GM19351 (cell line): ENCODE measurements at regions not wholly inside any gene's neighbourhood (a gene's known extent, or its start where the extent isn't known, plus 50 kb on each side); places are given as distances from the start of the nearest gene placed in this dataset.
"Not testable (repeated sequence)": the region's sequence is repeated elsewhere in the genome, so short reads cannot be mapped to it uniquely, and the experiment has no call there.

Experiments used
- ATAC-seq: cut with Tn5 transposase; IDR thresholded peaks from one replicate; pipeline ENCODE4 v1.9.1; 2021; ENCODE audit warnings: mild to moderate bottlenecking, moderate library complexity; ENCODE audit not compliant: unreplicated experiment

- ATAC-seq = no peak
These were observed 455.8 kb downstream of the TFEC start for GRCh38 chr7:115574681-115575291.

- ATAC-seq = no peak
These were observed 458.5 kb downstream of the TFEC start for GRCh38 chr7:115572111-115572510.

GRCh38 chr7:115561335-115562110 lies 469.0 kb downstream of the TFEC start:
- ATAC-seq = no peak

GRCh38 chr7:115559877-115560276 lies 470.7 kb downstream of the TFEC start:
- no peak for ATAC-seq

GRCh38 chr7:115558161-115558560 lies 472.4 kb downstream of the TFEC start:
- no peak for ATAC-seq

- ATAC-seq = not testable (repeated sequence)
These were observed 473.3 kb downstream of the TFEC start for GRCh38 chr7:115557296-115557695.

GRCh38 chr7:115552766-115553165 lies 477.8 kb downstream of the TFEC start:
- no peak for ATAC-seq

- no peak for ATAC-seq
These were observed 480.7 kb downstream of the TFEC start for GRCh38 chr7:115549910-115550309.

- ATAC-seq = no peak
These were observed 481.8 kb downstream of the TFEC start for GRCh38 chr7:115548756-115549155.

GRCh38 chr7:115546790-115547189 lies 483.8 kb downstream of the TFEC start:
- ATAC-seq = no peak

- ATAC-seq = no peak
These were observed 496.8 kb downstream of the TFEC start for GRCh38 chr7:115533785-115534184.

- no peak for ATAC-seq
These were observed 504.3 kb downstream of the TFEC start for GRCh38 chr7:115526278-115526677.

GRCh38 chr7:115522174-115522573 lies 508.4 kb downstream of the TFEC start:
- ATAC-seq = no peak

- no peak for ATAC-seq
These were observed 514.2 kb downstream of the TFEC start for GRCh38 chr7:115516341-115516740.

GRCh38 chr7:115511330-115511729 lies 519.2 kb downstream of the TFEC start:
- no peak for ATAC-seq

GRCh38 chr7:115505136-115505535 lies 525.4 kb downstream of the TFEC start:
- ATAC-seq = no peak

GRCh38 chr7:115499956-115500355 lies 530.6 kb downstream of the TFEC start:
- ATAC-seq = no peak

GRCh38 chr7:115496006-115496405 lies 534.6 kb downstream of the TFEC start:
- ATAC-seq = no peak

- ATAC-seq = no peak
These were observed 535.9 kb downstream of the TFEC start for GRCh38 chr7:115494529-115495147.

GRCh38 chr7:115493381-115493780 lies 537.2 kb downstream of the TFEC start:
- no peak for ATAC-seq

- ATAC-seq = no peak
These were observed 538.7 kb downstream of the TFEC start for GRCh38 chr7:115491744-115492380.

- ATAC-seq = no peak
These were observed 551.1 kb downstream of the TFEC start for GRCh38 chr7:115479448-115479847.
